ENCODE measurements at regions not wholly inside any gene's neighbourhood (a gene's known extent, or its start where the extent isn't known, plus 50 kb on each side); places are given as distances from the start of the nearest gene placed in this dataset.

DNA sequence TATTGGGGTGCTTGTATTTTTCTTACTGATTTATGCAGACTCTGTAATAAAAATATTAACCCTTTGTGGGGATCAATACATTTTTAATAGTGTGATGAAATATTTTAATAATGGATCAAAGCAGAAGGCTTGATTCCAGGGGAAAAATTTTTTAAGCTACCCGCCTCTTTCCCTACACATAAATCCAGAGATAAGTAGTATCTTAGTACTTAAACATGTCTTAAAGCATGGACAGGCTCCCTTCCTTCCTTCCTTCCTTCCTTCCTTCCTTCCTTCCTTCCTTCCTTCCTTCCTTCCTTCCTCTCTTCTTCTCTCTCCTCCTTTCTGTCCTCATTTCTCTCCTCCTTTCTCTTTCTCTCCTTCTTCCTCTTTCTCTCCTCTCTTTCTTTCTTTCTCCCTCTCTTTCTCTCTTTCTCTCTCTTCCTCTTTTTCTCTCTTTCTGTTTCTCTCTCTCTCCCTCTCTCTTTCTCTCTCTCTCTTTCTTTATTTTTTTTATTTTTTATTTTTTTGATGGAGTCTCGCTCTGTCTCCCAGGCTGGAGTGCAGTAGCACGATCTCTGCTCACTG is 78.0 kb upstream of the SPRY4 start:
- TF ChIP-seq, protein P1, sequence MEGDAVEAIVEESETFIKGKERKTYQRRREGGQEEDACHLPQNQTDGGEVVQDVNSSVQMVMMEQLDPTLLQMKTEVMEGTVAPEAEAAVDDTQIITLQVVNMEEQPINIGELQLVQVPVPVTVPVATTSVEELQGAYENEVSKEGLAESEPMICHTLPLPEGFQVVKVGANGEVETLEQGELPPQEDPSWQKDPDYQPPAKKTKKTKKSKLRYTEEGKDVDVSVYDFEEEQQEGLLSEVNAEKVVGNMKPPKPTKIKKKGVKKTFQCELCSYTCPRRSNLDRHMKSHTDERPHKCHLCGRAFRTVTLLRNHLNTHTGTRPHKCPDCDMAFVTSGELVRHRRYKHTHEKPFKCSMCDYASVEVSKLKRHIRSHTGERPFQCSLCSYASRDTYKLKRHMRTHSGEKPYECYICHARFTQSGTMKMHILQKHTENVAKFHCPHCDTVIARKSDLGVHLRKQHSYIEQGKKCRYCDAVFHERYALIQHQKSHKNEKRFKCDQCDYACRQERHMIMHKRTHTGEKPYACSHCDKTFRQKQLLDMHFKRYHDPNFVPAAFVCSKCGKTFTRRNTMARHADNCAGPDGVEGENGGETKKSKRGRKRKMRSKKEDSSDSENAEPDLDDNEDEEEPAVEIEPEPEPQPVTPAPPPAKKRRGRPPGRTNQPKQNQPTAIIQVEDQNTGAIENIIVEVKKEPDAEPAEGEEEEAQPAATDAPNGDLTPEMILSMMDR (IDR thresholded peaks at IDR 0.05; ENCODE audit: poor library complexity, severe bottlenecking) = no peak
- TF ChIP-seq EP300 (conservative IDR thresholded peaks at IDR 0.05; ENCODE audit: poor library complexity, severe bottlenecking) = no peak

All from neural cell (in vitro differentiated cells).